SK-N-MC (cell line): ENCODE measurements at regions not wholly inside any gene's neighbourhood (a gene's known extent, or its start where the extent isn't known, plus 50 kb on each side); places are given as distances from the start of the nearest gene placed in this dataset.

Experiments used
- EZH2 ChIP-seq: fragments of 200-600 bp; sonication (generic); IDR thresholded peaks from one replicate; pipeline ENCODE4 v1.6.1; 2017; ENCODE audit warnings: antibody characterized with exemption
- FOXP2 ChIP-seq: optimal IDR thresholded peaks from 2 replicates; pipeline ENCODE3; 2011; ENCODE audit warnings: mild to moderate bottlenecking, moderate library complexity; ENCODE audit not compliant: insufficient read depth; ENCODE audit errors: extremely low read length, control extremely low read depth
- POLR2AphosphoS5 ChIP-seq: IDR thresholded peaks from 2 replicates; pipeline ENCODE4 v1.6.1; 2012; ENCODE audit warnings: mild to moderate bottlenecking, low read depth, low read length, borderline replicate concordance

DNA sequence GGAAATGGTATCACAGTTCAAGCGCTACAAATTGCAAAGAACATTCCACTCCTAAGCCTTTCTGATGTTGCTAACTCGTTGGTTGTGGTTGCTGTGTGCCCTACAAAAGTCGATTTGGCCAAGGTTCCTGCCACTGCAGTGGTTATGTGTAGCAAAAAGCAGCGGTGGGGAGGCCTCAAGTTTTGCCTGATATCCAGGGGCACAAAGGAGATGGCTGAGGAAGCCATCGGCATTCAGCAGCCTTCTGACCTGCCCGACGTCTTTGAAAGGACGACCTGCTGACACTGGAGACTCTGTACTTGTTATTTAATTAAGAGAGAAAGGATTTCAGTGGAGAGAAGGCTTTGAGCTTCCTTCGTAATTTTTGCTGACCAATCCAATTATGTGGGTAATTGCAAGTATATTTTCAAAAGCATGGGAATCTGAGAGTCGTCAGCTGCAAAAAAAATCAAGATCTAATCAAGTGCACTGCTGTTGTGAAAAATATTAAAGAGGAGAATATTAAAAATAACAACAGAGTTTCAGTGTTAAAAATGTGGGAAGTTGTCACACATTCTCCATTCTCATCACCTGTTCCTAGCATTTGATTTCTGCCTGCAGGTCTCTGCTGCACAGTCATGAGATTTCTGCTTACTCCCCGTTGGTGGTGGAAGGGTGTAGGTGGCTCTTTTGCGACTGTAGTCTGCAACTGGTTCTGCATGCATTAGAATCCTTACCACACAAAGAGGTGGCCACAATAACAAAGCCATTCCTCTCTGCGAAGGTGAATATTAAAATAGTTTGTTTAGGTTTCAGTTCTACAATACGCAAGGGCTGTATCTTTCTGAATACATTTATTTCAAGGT lies 319.2 kb downstream of the IRX2 start:
- TF ChIP-seq POLR2AphosphoS5 (no peak), EZH2 (no peak), FOXP2 (no peak)
